ENCODE measurements at regions not wholly inside any gene's neighbourhood (a gene's known extent, or its start where the extent isn't known, plus 50 kb on each side); places are given as distances from the start of the nearest gene placed in this dataset.

DNA sequence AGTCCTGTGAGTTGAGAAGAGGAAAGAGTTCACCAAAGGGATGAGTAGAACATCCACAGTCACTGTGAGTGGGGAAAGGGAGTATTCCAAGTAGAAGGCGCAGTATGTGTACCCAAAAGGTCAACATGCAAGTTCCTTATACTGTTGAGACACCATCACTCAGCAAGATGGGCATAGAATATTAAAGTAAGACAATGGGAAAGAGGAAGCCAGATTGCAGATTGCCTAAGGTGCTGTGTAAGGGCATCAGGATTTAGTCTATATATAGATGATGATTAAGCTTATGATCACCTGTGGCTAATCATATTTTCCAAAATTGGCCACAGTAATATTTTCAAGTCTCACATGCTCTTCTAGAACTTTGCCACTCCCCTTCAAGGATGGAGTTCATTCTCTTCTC lies 120.1 kb upstream of the CAMK1G start:
- TF ChIP-seq, protein P1, sequence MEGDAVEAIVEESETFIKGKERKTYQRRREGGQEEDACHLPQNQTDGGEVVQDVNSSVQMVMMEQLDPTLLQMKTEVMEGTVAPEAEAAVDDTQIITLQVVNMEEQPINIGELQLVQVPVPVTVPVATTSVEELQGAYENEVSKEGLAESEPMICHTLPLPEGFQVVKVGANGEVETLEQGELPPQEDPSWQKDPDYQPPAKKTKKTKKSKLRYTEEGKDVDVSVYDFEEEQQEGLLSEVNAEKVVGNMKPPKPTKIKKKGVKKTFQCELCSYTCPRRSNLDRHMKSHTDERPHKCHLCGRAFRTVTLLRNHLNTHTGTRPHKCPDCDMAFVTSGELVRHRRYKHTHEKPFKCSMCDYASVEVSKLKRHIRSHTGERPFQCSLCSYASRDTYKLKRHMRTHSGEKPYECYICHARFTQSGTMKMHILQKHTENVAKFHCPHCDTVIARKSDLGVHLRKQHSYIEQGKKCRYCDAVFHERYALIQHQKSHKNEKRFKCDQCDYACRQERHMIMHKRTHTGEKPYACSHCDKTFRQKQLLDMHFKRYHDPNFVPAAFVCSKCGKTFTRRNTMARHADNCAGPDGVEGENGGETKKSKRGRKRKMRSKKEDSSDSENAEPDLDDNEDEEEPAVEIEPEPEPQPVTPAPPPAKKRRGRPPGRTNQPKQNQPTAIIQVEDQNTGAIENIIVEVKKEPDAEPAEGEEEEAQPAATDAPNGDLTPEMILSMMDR (IDR thresholded peaks at IDR 0.05): no peak
- no peak for TF ChIP-seq POLR2A (IDR thresholded peaks at IDR 0.05)

Data from lower leg skin (tissue), 3 donors.